NCI-H2081 treated with DMSO at 0.1 percent for 48 hours (cell line): ENCODE measurements at regions not wholly inside any gene's neighbourhood (a gene's known extent, or its start where the extent isn't known, plus 50 kb on each side); places are given as distances from the start of the nearest gene placed in this dataset.

ENCODE experiments used
- DNase-seq: peaks from one replicate; lab custom pipeline; 2025; lab: John Stamatoyannopoulos, UW

- no peak for DNase-seq
Measured at GRCh38 chr18:27473318-27473717, 288.2 kb upstream of the CHST9 start.

GRCh38 chr18:27467073-27467472 is 282.0 kb upstream of the CHST9 start:
- DNase-seq: no peak

GRCh38 chr18:27461957-27462356 is 276.8 kb upstream of the CHST9 start:
- DNase-seq: no peak

- DNase-seq: no peak
Measured at GRCh38 chr18:27449104-27449503, 264.0 kb upstream of the CHST9 start.

GRCh38 chr18:27447930-27448329 is 262.8 kb upstream of the CHST9 start:
- no peak for DNase-seq

GRCh38 chr18:27447451-27447881 is 262.4 kb upstream of the CHST9 start:
- peak; percentile 24 for DNase-seq

- no peak for DNase-seq
Measured at GRCh38 chr18:27430595-27430994, 245.5 kb upstream of the CHST9 start.

- DNase-seq: no peak
Measured at GRCh38 chr18:27428716-27429475, 243.8 kb upstream of the CHST9 start.

GRCh38 chr18:27428120-27428519 is 243.0 kb upstream of the CHST9 start:
- DNase-seq: no peak

GRCh38 chr18:27423581-27423980 is 238.5 kb upstream of the CHST9 start:
- no peak for DNase-seq

- no peak for DNase-seq
Measured at GRCh38 chr18:27419646-27420045, 234.5 kb upstream of the CHST9 start.

- DNase-seq: no peak
Measured at GRCh38 chr18:27415495-27415894, 230.4 kb upstream of the CHST9 start.

- no peak for DNase-seq
Measured at GRCh38 chr18:27414682-27415081, 229.6 kb upstream of the CHST9 start.

GRCh38 chr18:27413495-27414401 is 228.6 kb upstream of the CHST9 start:
- DNase-seq: no peak

GRCh38 chr18:27412556-27412955 is 227.4 kb upstream of the CHST9 start:
- no peak for DNase-seq

GRCh38 chr18:27411911-27412310 is 226.8 kb upstream of the CHST9 start:
- no peak for DNase-seq

GRCh38 chr18:27411013-27411412 is 225.9 kb upstream of the CHST9 start:
- no peak for DNase-seq

- DNase-seq: no peak
Measured at GRCh38 chr18:27404855-27405254, 219.7 kb upstream of the CHST9 start.

- no peak for DNase-seq
Measured at GRCh38 chr18:27400001-27400400, 214.9 kb upstream of the CHST9 start.

GRCh38 chr18:27395752-27396151 is 210.6 kb upstream of the CHST9 start:
- no peak for DNase-seq

- DNase-seq: no peak
Measured at GRCh38 chr18:27394687-27395086, 209.6 kb upstream of the CHST9 start.

GRCh38 chr18:27382567-27383216 is 197.6 kb upstream of the CHST9 start:
- DNase-seq: no peak
